ENCODE measurements at regions not wholly inside any gene's neighbourhood (a gene's known extent, or its start where the extent isn't known, plus 50 kb on each side); places are given as distances from the start of the nearest gene placed in this dataset.
A peak's percentile ranks its signal among the peaks of the same experiment; 100 is the strongest.

GRCh38 chr9:1457460-1457859 is 407.3 kb downstream of the DMRT2 start:
- H3K4me3 Mint-ChIP-seq (ENCODE audit: low read depth), result no peak overlapping the region
- intact Hi-C loops (cut with micrococcal nuclease), result no loop called here
- H3K36me3 Mint-ChIP-seq (ENCODE audit: low read depth), result no peaks in the 10 kb centered on the region

GRCh38 chr9:1458503-1458902 is 408.3 kb downstream of the DMRT2 start:
- no peaks in the 10 kb centered on the region for H3K27me3 Mint-ChIP-seq (ENCODE audit: low read depth)
- H3K27ac Mint-ChIP-seq, result no peak overlapping the region
- no peak overlapping the region for H3K4me3 Mint-ChIP-seq (ENCODE audit: low read depth)
- no peaks in the 10 kb centered on the region for H3K9me3 Mint-ChIP-seq
- intact Hi-C loops (cut with micrococcal nuclease), result loop anchor here (2.0 kb wide), 2 partner anchors 78 to 416 kb away; no protein-coding TSS in a partner anchor
- no peak for DNase-seq (ENCODE audit: low spot score)
- no peaks in the 10 kb centered on the region for H3K36me3 Mint-ChIP-seq (ENCODE audit: low read depth)
- H3K4me1 Mint-ChIP-seq (ENCODE audit: low read depth), result peaks cover 10% of the 10 kb centered on the region

More at GRCh38 chr9:1457460-1457859, 407.3 kb downstream of the DMRT2 start:
- Mint-ChIP-seq H3K27me3 (ENCODE audit: low read depth) (no peaks in the 10 kb centered on the region), H3K4me1 (ENCODE audit: low read depth) (peaks cover 10% of the 10 kb centered on the region), H3K9me3 (no peaks in the 10 kb centered on the region), H3K27ac (no peak overlapping the region)
- no peak for DNase-seq (ENCODE audit: low spot score)

- DNase-seq (ENCODE audit: low spot score), result peak; percentile 8
- Mint-ChIP-seq H3K9me3 (no peaks in the 10 kb centered on the region), H3K27me3 (ENCODE audit: low read depth) (no peaks in the 10 kb centered on the region), H3K4me1 (ENCODE audit: low read depth) (peaks cover 10% of the 10 kb centered on the region), H3K36me3 (ENCODE audit: low read depth) (no peaks in the 10 kb centered on the region), H3K27ac (peak overlapping the region; percentile 6), H3K4me3 (ENCODE audit: low read depth) (no peak overlapping the region)
- intact Hi-C loops (cut with micrococcal nuclease), result loop anchor here (1.0 kb wide), 1 partner anchor 145 kb away; no protein-coding TSS in a partner anchor
Measured at GRCh38 chr9:1460143-1460769, 410.1 kb downstream of the DMRT2 start.

- Mint-ChIP-seq H3K4me1 (ENCODE audit: low read depth) (peaks cover 12% of the 10 kb centered on the region), H3K36me3 (ENCODE audit: low read depth) (no peaks in the 10 kb centered on the region), H3K27ac (no peak overlapping the region), H3K9me3 (no peaks in the 10 kb centered on the region), H3K27me3 (ENCODE audit: low read depth) (no peaks in the 10 kb centered on the region), H3K4me3 (ENCODE audit: low read depth) (no peak overlapping the region)
- no peak for DNase-seq (ENCODE audit: low spot score)
- intact Hi-C loops (cut with micrococcal nuclease), result no loop called here
Measured at GRCh38 chr9:1461812-1462211, 411.7 kb downstream of the DMRT2 start.

GRCh38 chr9:1462626-1463308 is 412.6 kb downstream of the DMRT2 start:
- Mint-ChIP-seq H3K4me3 (ENCODE audit: low read depth) (no peak overlapping the region), H3K4me1 (ENCODE audit: low read depth) (peaks cover 12% of the 10 kb centered on the region), H3K27me3 (ENCODE audit: low read depth) (no peaks in the 10 kb centered on the region), H3K36me3 (ENCODE audit: low read depth) (no peaks in the 10 kb centered on the region), H3K27ac (no peak overlapping the region), H3K9me3 (no peaks in the 10 kb centered on the region)
- no peak for DNase-seq (ENCODE audit: low spot score)
- intact Hi-C loops (cut with micrococcal nuclease), result no loop called here

GRCh38 chr9:1469996-1470395 is 419.8 kb downstream of the DMRT2 start:
- Mint-ChIP-seq H3K27ac (peak overlapping the region; percentile 41), H3K27me3 (ENCODE audit: low read depth) (no peaks in the 10 kb centered on the region), H3K4me3 (ENCODE audit: low read depth) (no peak overlapping the region), H3K9me3 (no peaks in the 10 kb centered on the region), H3K36me3 (ENCODE audit: low read depth) (no peaks in the 10 kb centered on the region), H3K4me1 (ENCODE audit: low read depth) (peaks cover 8% of the 10 kb centered on the region)
- DNase-seq (ENCODE audit: low spot score), result no peak
- intact Hi-C loops (cut with micrococcal nuclease), result loop anchor here (1.0 kb wide), 3 partner anchors 20 to 66 kb away; no protein-coding TSS in a partner anchor

GRCh38 chr9:1473956-1474634 is 423.9 kb downstream of the DMRT2 start:
- peaks cover 14% of the 10 kb centered on the region for H3K9me3 Mint-ChIP-seq
- no peak overlapping the region for H3K27ac Mint-ChIP-seq
- H3K4me1 Mint-ChIP-seq (ENCODE audit: low read depth), result peaks cover 5% of the 10 kb centered on the region
- H3K4me3 Mint-ChIP-seq (ENCODE audit: low read depth), result no peak overlapping the region
- DNase-seq (ENCODE audit: low spot score), result no peak
- intact Hi-C loops (cut with micrococcal nuclease), result no loop called here
- H3K27me3 Mint-ChIP-seq (ENCODE audit: low read depth), result no peaks in the 10 kb centered on the region
- peaks cover 5% of the 10 kb centered on the region for H3K36me3 Mint-ChIP-seq (ENCODE audit: low read depth)

- Mint-ChIP-seq H3K27me3 (ENCODE audit: low read depth) (no peaks in the 10 kb centered on the region), H3K27ac (no peak overlapping the region), H3K4me1 (ENCODE audit: low read depth) (peaks cover 4% of the 10 kb centered on the region), H3K36me3 (ENCODE audit: low read depth) (peaks cover 5% of the 10 kb centered on the region), H3K4me3 (ENCODE audit: low read depth) (no peak overlapping the region), H3K9me3 (peaks cover 14% of the 10 kb centered on the region)
- DNase-seq (ENCODE audit: low spot score), result no peak
- intact Hi-C loops (cut with micrococcal nuclease), result no loop called here
Measured at GRCh38 chr9:1474671-1475070, 424.5 kb downstream of the DMRT2 start.

- no peak for DNase-seq (ENCODE audit: low spot score)
- H3K4me3 Mint-ChIP-seq (ENCODE audit: low read depth), result peak overlapping the region; percentile 11
- peaks cover 16% of the 10 kb centered on the region for H3K4me1 Mint-ChIP-seq (ENCODE audit: low read depth)
- peaks cover 8% of the 10 kb centered on the region for H3K36me3 Mint-ChIP-seq (ENCODE audit: low read depth)
- H3K27me3 Mint-ChIP-seq (ENCODE audit: low read depth), result no peaks in the 10 kb centered on the region
- peak overlapping the region; percentile 93 for H3K27ac Mint-ChIP-seq
- peaks cover 9% of the 10 kb centered on the region for H3K9me3 Mint-ChIP-seq
- intact Hi-C loops (cut with micrococcal nuclease), result loop anchor here (1.0 to 10.0 kb wide), 5 partner anchors 15 to 387 kb away; no protein-coding TSS in a partner anchor
Measured at GRCh38 chr9:1490341-1491232, 440.4 kb downstream of the DMRT2 start.

GRCh38 chr9:1492156-1492555 is 442.0 kb downstream of the DMRT2 start:
- Mint-ChIP-seq H3K36me3 (ENCODE audit: low read depth) (peaks cover 8% of the 10 kb centered on the region), H3K4me1 (ENCODE audit: low read depth) (peaks cover 16% of the 10 kb centered on the region), H3K4me3 (ENCODE audit: low read depth) (no peak overlapping the region), H3K27ac (peak overlapping the region; percentile 63), H3K9me3 (peaks cover 9% of the 10 kb centered on the region), H3K27me3 (ENCODE audit: low read depth) (no peaks in the 10 kb centered on the region)
- DNase-seq (ENCODE audit: low spot score), result no peak
- intact Hi-C loops (cut with micrococcal nuclease), result loop anchor here (5.0 to 10.0 kb wide), 2 partner anchors 113 to 385 kb away; no protein-coding TSS in a partner anchor

- no peaks in the 10 kb centered on the region for H3K9me3 Mint-ChIP-seq
Measured at GRCh38 chr9:1495282-1496030, 445.3 kb downstream of the DMRT2 start.

More at GRCh38 chr9:1495282-1496030, 445.3 kb downstream of the DMRT2 start:
- Mint-ChIP-seq H3K27ac (peak overlapping the region; percentile 48), H3K27me3 (ENCODE audit: low read depth) (no peaks in the 10 kb centered on the region), H3K36me3 (ENCODE audit: low read depth) (no peaks in the 10 kb centered on the region), H3K4me3 (ENCODE audit: low read depth) (no peak overlapping the region), H3K4me1 (ENCODE audit: low read depth) (peaks cover 10% of the 10 kb centered on the region)
- no peak for DNase-seq (ENCODE audit: low spot score)
- intact Hi-C loops (cut with micrococcal nuclease), result loop anchor here (10.0 kb wide), 1 partner anchor 109 kb away; no protein-coding TSS in a partner anchor

Data from activated T-helper 2 cell treated with anti-CD3 and anti-CD28 coated beads, Interferon-gamma antibody, Interleukin-2, Interleukin-4, amounts not matched to agents 10 μg/mL and 5 μg/mL and 100 μg/mL, durations not matched to agents 14 hours and 24 hours and 36 hours (primary cell).